OCI-LY1 (cell line): ENCODE measurements at regions not wholly inside any gene's neighbourhood (a gene's known extent, or its start where the extent isn't known, plus 50 kb on each side); places are given as distances from the start of the nearest gene placed in this dataset.

ENCODE experiments used
- H2AFZ ChIP-seq: fragments of 200-600 bp; sonication (generic), shearing (Covaris generic); 2 replicates; pipeline ENCODE4 v1.6.0; 2014; ENCODE audit warnings: antibody characterized with exemption, mild to moderate bottlenecking, low read length
- H3F3A ChIP-seq: fragments of 200-600 bp; sonication (generic), shearing (Covaris generic); 2 replicates; pipeline ENCODE4 v1.6.0; 2014; ENCODE audit warnings: mild to moderate bottlenecking, antibody characterized with exemption, low read length, moderate library complexity; ENCODE audit not compliant: insufficient read depth
- H3K27ac ChIP-seq: fragments of 200-600 bp; sonication (generic); 2 replicates; pipeline ENCODE4 v1.5.1; 2014; ENCODE audit warnings: low read length, mixed run types, mild to moderate bottlenecking, low read depth; ENCODE audit not compliant: poor library complexity, severe bottlenecking
- H3K27me3 ChIP-seq: fragments of 200-600 bp; sonication (generic); 2 replicates; pipeline ENCODE4 v1.6.0; 2014; ENCODE audit warnings: antibody characterized with exemption, mild to moderate bottlenecking, low read length, moderate library complexity; ENCODE audit not compliant: insufficient read depth
- H3K36me3 ChIP-seq: fragments of 200-600 bp; sonication (generic); 2 replicates; pipeline ENCODE4 v1.6.1; 2014; ENCODE audit warnings: mild to moderate bottlenecking, antibody characterized with exemption, low read length, moderate library complexity, mixed read lengths; ENCODE audit not compliant: insufficient read depth
- H3K4me1 ChIP-seq: fragments of 200-600 bp; sonication (generic); 2 replicates; pipeline ENCODE4 v1.5.1; 2014; ENCODE audit warnings: mild to moderate bottlenecking, low read length, moderate library complexity; ENCODE audit not compliant: insufficient read depth, severe bottlenecking
- H3K4me2 ChIP-seq: fragments of 200-600 bp; sonication (generic), shearing (Covaris generic); 2 replicates; pipeline ENCODE4 v1.6.1; 2014; ENCODE audit warnings: low read length
- H3K4me3 ChIP-seq: fragments of 200-600 bp; sonication (generic); 2 replicates; pipeline ENCODE4 v1.5.1; 2014; ENCODE audit warnings: low read length, low read depth, mild to moderate bottlenecking, mixed read lengths; ENCODE audit not compliant: poor library complexity, severe bottlenecking
- H3K79me2 ChIP-seq: fragments of 200-600 bp; shearing (Covaris generic); 2 replicates; pipeline ENCODE4 v1.6.1; 2016; ENCODE audit warnings: mixed run types, low read length, mixed read lengths; ENCODE audit not compliant: insufficient read depth
- H3K9ac ChIP-seq: fragments of 200-600 bp; sonication (generic), shearing (Covaris generic); 2 replicates; pipeline ENCODE4 v1.6.1; 2014; ENCODE audit warnings: mild to moderate bottlenecking, low read length, mixed read lengths
- H3K9me2 ChIP-seq: fragments of 200-600 bp; sonication (generic), shearing (Covaris generic); 2 replicates; pipeline ENCODE4 v1.6.1; 2014; ENCODE audit warnings: low read depth, mild to moderate bottlenecking, low read length, mixed read lengths
- H3K9me3 ChIP-seq: fragments of 200-600 bp; shearing (Covaris generic); 2 replicates; pipeline ENCODE4 v1.6.1; 2014; ENCODE audit warnings: low read length, mixed read lengths
- H4K20me1 ChIP-seq: fragments of 200-600 bp; sonication (generic), shearing (Covaris generic); 2 replicates; pipeline ENCODE4 v1.6.0; 2016; ENCODE audit warnings: mild to moderate bottlenecking, low read length; ENCODE audit not compliant: insufficient read depth
- EZH2 ChIP-seq: fragments of 200-600 bp; sonication (generic), shearing (Covaris generic); IDR thresholded peaks from 2 replicates; pipeline ENCODE4 v1.8.0; 2017; ENCODE audit warnings: borderline replicate concordance, mixed run types, mild to moderate bottlenecking, antibody characterized with exemption, low read length, moderate library complexity, mixed read lengths
- TF ChIP-seq, protein P1 (sequence below): fragments of 200-600 bp; sonication (generic), shearing (Covaris generic); IDR thresholded peaks from 2 replicates; pipeline ENCODE4 v1.5.1; 2017; ENCODE audit warnings: mild to moderate bottlenecking, antibody characterized with exemption, low read length, moderate library complexity, mixed read lengths

DNA sequence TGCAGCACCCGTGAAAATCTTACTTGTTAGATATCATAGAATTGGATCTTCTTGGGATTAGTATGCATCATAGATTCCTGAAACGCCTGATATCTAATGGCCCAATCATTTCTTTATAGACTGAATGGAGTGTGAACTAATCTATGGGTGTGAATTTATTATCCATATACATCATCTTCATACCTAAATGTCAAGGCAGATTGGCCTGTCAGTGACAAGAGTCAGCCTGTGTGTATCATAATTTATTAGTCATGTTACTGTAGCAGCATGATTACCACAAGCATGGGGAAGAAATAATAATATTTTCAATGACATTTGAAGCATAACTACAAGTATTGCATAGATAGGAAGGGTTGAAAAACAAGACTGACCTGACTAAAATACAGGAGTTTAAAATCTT, 235.8 kb downstream of the RAP2B start:
- no peak for TF ChIP-seq EZH2
- TF ChIP-seq, protein P1, sequence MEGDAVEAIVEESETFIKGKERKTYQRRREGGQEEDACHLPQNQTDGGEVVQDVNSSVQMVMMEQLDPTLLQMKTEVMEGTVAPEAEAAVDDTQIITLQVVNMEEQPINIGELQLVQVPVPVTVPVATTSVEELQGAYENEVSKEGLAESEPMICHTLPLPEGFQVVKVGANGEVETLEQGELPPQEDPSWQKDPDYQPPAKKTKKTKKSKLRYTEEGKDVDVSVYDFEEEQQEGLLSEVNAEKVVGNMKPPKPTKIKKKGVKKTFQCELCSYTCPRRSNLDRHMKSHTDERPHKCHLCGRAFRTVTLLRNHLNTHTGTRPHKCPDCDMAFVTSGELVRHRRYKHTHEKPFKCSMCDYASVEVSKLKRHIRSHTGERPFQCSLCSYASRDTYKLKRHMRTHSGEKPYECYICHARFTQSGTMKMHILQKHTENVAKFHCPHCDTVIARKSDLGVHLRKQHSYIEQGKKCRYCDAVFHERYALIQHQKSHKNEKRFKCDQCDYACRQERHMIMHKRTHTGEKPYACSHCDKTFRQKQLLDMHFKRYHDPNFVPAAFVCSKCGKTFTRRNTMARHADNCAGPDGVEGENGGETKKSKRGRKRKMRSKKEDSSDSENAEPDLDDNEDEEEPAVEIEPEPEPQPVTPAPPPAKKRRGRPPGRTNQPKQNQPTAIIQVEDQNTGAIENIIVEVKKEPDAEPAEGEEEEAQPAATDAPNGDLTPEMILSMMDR = no peak
- Histone ChIP-seq H3K27me3 (no peaks in the 10 kb centered on the region), H3K9ac (no peak overlapping the region), H3F3A (no peaks in the 10 kb centered on the region), H4K20me1 (no peaks in the 10 kb centered on the region), H3K27ac (no peak overlapping the region), H3K36me3 (no peaks in the 10 kb centered on the region), H3K9me2 (no peaks in the 10 kb centered on the region), H3K4me2 (no peak overlapping the region), H3K4me3 (no peak overlapping the region), H3K4me1 (no peaks in the 10 kb centered on the region), H3K79me2 (no peaks in the 10 kb centered on the region), H3K9me3 (no peaks in the 10 kb centered on the region), H2AFZ (no peak overlapping the region)

DNA sequence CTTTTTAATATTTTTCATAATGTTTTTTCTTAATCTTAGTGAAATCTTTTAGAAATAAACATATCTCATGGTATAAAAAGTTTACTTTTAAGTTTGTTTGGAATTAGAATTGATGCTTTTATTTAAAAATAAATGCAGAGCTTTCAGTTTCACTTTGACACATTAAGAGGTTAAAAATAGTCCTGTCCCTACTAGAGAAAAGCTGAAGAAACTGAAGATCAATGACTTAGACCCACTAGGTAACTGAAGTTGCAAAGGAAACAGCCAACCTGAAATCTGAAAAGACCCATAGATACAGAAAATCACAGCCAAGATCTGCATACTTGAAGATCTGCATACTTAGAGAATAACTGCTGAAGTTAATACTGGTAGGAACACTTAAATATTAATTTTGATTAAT, 237.6 kb downstream of the RAP2B start:
- Histone ChIP-seq H3K9ac (no peak overlapping the region), H3K27ac (no peak overlapping the region), H4K20me1 (no peaks in the 10 kb centered on the region), H3K27me3 (no peaks in the 10 kb centered on the region), H2AFZ (no peak overlapping the region), H3K4me2 (no peak overlapping the region), H3K4me1 (no peaks in the 10 kb centered on the region), H3K9me3 (no peaks in the 10 kb centered on the region), H3K4me3 (no peak overlapping the region), H3K79me2 (no peaks in the 10 kb centered on the region), H3F3A (no peaks in the 10 kb centered on the region), H3K36me3 (no peaks in the 10 kb centered on the region), H3K9me2 (no peaks in the 10 kb centered on the region)
- TF ChIP-seq EZH2 = no peak
- TF ChIP-seq, protein P1 = no peak

DNA sequence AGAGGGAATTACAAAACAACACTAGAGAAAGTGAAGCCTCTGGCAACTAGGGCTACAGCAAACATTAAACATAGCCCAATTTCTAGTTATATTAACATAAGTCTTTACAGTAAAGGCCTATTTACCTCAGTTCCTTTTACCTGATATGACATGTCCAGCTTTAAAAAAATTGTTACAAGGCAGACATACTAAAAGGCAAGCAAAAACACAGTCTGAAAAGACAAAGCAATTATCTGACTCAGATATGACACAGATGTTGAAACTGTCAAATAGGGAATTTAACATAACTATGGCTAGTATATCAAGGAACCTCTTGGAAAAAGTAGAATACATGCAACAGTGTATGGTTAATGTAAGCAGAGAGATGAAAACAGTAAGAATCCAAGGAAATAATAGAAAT, 238.6 kb downstream of the RAP2B start:
- no peaks in the 10 kb centered on the region for H3K9me3 ChIP-seq
- H4K20me1 ChIP-seq = no peaks in the 10 kb centered on the region
- H3K4me3 ChIP-seq = no peak overlapping the region
- no peak overlapping the region for H3K9ac ChIP-seq
- H3K79me2 ChIP-seq = no peaks in the 10 kb centered on the region
- H2AFZ ChIP-seq = no peak overlapping the region
- TF ChIP-seq, protein P1 = no peak
- TF ChIP-seq EZH2 = no peak
- H3K9me2 ChIP-seq = no peaks in the 10 kb centered on the region
- H3K4me1 ChIP-seq = no peaks in the 10 kb centered on the region
- no peaks in the 10 kb centered on the region for H3F3A ChIP-seq
- H3K27me3 ChIP-seq = no peaks in the 10 kb centered on the region
- H3K36me3 ChIP-seq = no peaks in the 10 kb centered on the region
- H3K4me2 ChIP-seq = no peak overlapping the region
- no peak overlapping the region for H3K27ac ChIP-seq
